ENCODE measurements at regions not wholly inside any gene's neighbourhood (a gene's known extent, or its start where the extent isn't known, plus 50 kb on each side); places are given as distances from the start of the nearest gene placed in this dataset.

DNA sequence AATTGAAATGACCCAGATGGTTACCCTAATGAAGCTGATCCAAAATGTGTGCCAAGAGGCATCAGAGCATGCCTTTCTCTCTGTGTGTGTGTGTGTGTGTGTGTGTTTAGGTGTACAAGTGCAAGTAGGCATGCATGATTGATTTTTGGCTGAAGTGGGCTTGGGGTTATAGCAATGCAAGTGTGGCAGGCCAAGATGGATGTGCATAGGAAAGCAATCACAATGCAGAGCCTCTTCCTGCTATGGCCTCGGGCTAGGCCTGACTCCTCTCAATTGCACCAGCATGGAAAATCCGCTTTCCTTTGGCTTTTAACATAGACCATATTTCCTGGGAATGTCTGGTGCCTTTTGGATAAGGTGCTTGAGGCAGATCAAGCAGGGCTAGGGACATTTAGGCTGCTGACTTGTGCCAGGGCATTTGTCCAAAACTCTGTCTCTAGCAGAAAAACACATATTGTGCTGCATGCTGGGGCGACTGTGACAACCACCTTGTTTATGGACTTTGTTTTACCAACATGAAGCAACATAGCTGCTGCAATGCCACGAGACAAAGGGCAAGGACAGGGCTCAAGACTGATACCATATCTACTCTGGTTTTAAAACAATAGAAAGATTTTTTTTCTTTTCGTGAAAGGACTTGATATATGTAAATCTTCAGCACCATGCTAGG, 395.7 kb downstream of the RAPGEF2 start:
- TF ChIP-seq, protein P1, sequence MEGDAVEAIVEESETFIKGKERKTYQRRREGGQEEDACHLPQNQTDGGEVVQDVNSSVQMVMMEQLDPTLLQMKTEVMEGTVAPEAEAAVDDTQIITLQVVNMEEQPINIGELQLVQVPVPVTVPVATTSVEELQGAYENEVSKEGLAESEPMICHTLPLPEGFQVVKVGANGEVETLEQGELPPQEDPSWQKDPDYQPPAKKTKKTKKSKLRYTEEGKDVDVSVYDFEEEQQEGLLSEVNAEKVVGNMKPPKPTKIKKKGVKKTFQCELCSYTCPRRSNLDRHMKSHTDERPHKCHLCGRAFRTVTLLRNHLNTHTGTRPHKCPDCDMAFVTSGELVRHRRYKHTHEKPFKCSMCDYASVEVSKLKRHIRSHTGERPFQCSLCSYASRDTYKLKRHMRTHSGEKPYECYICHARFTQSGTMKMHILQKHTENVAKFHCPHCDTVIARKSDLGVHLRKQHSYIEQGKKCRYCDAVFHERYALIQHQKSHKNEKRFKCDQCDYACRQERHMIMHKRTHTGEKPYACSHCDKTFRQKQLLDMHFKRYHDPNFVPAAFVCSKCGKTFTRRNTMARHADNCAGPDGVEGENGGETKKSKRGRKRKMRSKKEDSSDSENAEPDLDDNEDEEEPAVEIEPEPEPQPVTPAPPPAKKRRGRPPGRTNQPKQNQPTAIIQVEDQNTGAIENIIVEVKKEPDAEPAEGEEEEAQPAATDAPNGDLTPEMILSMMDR (IDR thresholded peaks at IDR 0.05) = no peak
- TF ChIP-seq TCF7L2 (IDR thresholded peaks at IDR 0.05; ENCODE audit: low read depth, low read length) = no peak

Data from Panc1 (cell line).